ENCODE measurements at regions not wholly inside any gene's neighbourhood (a gene's known extent, or its start where the extent isn't known, plus 50 kb on each side); places are given as distances from the start of the nearest gene placed in this dataset.

DNA sequence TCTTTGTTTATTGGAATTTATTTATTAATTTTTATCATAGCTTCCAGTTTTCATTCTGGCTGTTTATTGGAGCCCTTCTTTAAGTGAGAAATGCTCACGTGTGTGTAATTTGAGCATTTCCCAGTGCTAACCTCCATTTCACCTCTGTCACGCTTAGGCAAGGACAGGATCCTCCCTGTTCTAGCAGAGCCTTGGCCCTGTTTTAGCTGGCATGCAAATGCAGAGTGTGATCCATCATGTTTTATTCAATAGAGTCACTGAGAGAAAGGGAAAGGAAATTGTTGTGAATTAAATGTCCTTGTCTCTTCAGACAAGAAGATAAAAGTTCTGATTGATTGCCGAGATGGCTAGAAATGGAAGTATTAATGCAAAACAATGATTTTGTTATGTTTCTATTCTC lies 137.3 kb upstream of the ACO1 start:
- no peaks in the 10 kb centered on the region for H3K9me3 Mint-ChIP-seq

GRCh38 chr9:32248189-32248712 lies 136.2 kb upstream of the ACO1 start:
- Mint-ChIP-seq H3K9me3 (no peaks in the 10 kb centered on the region), H3K27ac (no peak overlapping the region), H3K36me3 (ENCODE audit: low read depth) (no peaks in the 10 kb centered on the region), H3K4me1 (ENCODE audit: low read depth) (no peaks in the 10 kb centered on the region), H3K4me3 (no peak overlapping the region), H3K27me3 (peaks cover 1% of the 10 kb centered on the region)
- ATAC-seq (no peak), DNase-seq (no peak)
- intact Hi-C loops (cut with micrococcal nuclease): no loop called here
- CTCF ChIA-PET: no interaction called here
- POLR2A ChIA-PET: no interaction called here
- no peak for TF ChIP-seq CTCF (IDR thresholded peaks at IDR 0.05)

More for the DNA sequence above, 137.3 kb upstream of the ACO1 start:
- Mint-ChIP-seq H3K36me3 (ENCODE audit: low read depth) (no peaks in the 10 kb centered on the region), H3K27me3 (peaks cover 1% of the 10 kb centered on the region), H3K27ac (no peak overlapping the region), H3K4me3 (no peak overlapping the region), H3K4me1 (ENCODE audit: low read depth) (no peaks in the 10 kb centered on the region)
- intact Hi-C loops (cut with micrococcal nuclease): no loop called here
- ChIA-PET POLR2A (no interaction called here), CTCF (no interaction called here)
- TF ChIP-seq CTCF (IDR thresholded peaks at IDR 0.05): no peak
- no peak for ATAC-seq
- DNase-seq: no peak

DNA sequence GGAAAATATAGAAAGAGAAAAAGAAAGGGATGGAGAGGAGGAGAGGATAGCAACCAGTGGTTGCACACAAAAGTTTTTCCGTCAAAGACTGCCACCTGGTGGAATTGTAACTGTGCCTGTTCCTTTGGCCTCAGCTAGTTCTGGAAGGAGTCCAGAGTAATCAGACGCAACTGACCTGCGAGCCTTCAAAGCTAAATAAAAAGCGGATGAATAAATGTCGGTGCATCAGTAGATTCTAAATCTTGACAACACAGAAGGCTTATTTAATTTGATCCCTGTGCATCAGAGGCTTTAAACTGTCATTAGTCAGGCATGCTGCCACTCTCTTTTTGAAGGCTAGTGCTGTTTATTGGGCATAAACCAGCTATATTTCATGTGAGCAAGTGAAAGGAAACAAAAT lies 132.9 kb upstream of the ACO1 start:
- no peaks in the 10 kb centered on the region for H3K4me1 Mint-ChIP-seq (ENCODE audit: low read depth)
- intact Hi-C loops (cut with micrococcal nuclease): loop anchor here (10.0 kb wide), 1 partner anchor 107 kb away; no protein-coding TSS in a partner anchor
- peaks cover 3% of the 10 kb centered on the region for H3K27me3 Mint-ChIP-seq
- H3K4me3 Mint-ChIP-seq: no peak overlapping the region
- H3K36me3 Mint-ChIP-seq (ENCODE audit: low read depth): no peaks in the 10 kb centered on the region
- CTCF ChIA-PET: interaction anchor here (0.8 to 1.9 kb wide), 3 partner anchors 33 to 1132 kb away, joined by 4 to 5 read pairs (median 4); no protein-coding TSS in a partner anchor
- ATAC-seq (no peak), DNase-seq (peak; percentile 49)
- no peak overlapping the region for H3K27ac Mint-ChIP-seq
- POLR2A ChIA-PET: no interaction called here
- TF ChIP-seq CTCF (IDR thresholded peaks at IDR 0.05): peak; percentile 60
- H3K9me3 Mint-ChIP-seq: peaks cover 1% of the 10 kb centered on the region

DNA sequence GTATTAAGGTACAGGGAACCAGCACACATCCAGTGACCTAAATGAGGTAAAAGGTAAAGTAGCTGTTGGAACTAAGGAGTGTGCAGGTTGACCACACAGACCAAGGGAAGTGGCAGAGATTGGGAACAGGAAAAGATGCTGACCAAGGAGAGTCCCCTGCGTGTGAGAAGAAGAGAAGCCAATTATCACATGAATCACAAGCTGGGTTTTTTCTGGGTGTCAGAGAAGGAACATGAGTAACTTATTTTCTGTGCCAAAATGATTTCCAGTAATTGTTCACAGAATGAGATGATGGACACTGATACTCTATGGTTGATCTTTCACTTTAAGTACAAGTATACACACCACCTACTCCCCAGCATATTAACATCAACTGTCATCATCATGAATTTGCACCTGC lies 130.7 kb upstream of the ACO1 start:
- Mint-ChIP-seq H3K27ac (no peak overlapping the region), H3K36me3 (ENCODE audit: low read depth) (no peaks in the 10 kb centered on the region), H3K27me3 (peaks cover 6% of the 10 kb centered on the region), H3K4me1 (ENCODE audit: low read depth) (no peaks in the 10 kb centered on the region), H3K9me3 (peaks cover 1% of the 10 kb centered on the region), H3K4me3 (no peak overlapping the region)
- no peak for TF ChIP-seq CTCF (IDR thresholded peaks at IDR 0.05)
- ChIA-PET CTCF (no interaction called here), POLR2A (no interaction called here)
- intact Hi-C loops (cut with micrococcal nuclease): loop anchor here (10.0 kb wide), 1 partner anchor 109 kb away; no protein-coding TSS in a partner anchor
- no peak for DNase-seq
- no peak for ATAC-seq

DNA sequence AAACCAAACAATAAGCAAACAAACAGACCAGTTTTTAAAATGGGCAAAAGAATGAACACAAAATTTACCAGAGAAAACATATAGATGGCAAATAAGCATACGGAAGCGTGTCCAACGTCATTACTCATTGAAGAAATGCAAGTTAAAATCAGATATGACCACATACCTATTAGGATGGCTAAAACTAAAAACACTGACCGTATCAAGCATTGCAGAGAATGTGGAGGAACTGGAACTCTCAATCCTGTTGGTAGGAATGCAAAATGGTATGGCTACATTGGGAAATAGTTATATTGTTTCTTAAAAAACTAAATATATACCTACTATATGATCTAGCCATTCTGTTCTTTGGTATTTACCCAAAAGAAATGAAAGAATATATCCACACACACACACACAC lies 129.4 kb upstream of the ACO1 start:
- H3K9me3 Mint-ChIP-seq: peaks cover 1% of the 10 kb centered on the region
- ATAC-seq: no peak
- intact Hi-C loops (cut with micrococcal nuclease): loop anchor here (10.0 kb wide), 1 partner anchor 110 kb away; no protein-coding TSS in a partner anchor
- H3K36me3 Mint-ChIP-seq (ENCODE audit: low read depth): no peaks in the 10 kb centered on the region
- no peaks in the 10 kb centered on the region for H3K4me1 Mint-ChIP-seq (ENCODE audit: low read depth)
- no peak for DNase-seq
- TF ChIP-seq CTCF (IDR thresholded peaks at IDR 0.05): no peak
- no peak overlapping the region for H3K4me3 Mint-ChIP-seq
- ChIA-PET CTCF (no interaction called here), POLR2A (no interaction called here)
- H3K27me3 Mint-ChIP-seq: peaks cover 6% of the 10 kb centered on the region
- no peak overlapping the region for H3K27ac Mint-ChIP-seq
